Kidney (tissue), 13 donors: ENCODE measurements at regions not wholly inside any gene's neighbourhood (a gene's known extent, or its start where the extent isn't known, plus 50 kb on each side); places are given as distances from the start of the nearest gene placed in this dataset.
"Not testable (repeated sequence)": the region's sequence is repeated elsewhere in the genome, so short reads cannot be mapped to it uniquely, and the experiment has no call there.

Experiments
- DNase-seq, 5 donors: peaks; one replicate each; pipeline ENCODE4 v3.0.0-alpha.2; 2013 to 2020
- FAIRE-seq: peaks from 2 replicates; lab custom pipeline; 2012; peaks lifted over from hg19 to GRCh38; lab: Jason Lieb, UNC
- H3K27ac ChIP-seq, 2 donors: one replicate each; pipeline ENCODE4 v1.7.0; 2013; ENCODE audit warnings: low read depth in 2 of 2, low read length in 2 of 2, inconsistent platforms in 1 of 2
- H3K27me3 ChIP-seq: one replicate; pipeline ENCODE4 v1.7.1; 2013; ENCODE audit warnings: low read length, inconsistent platforms; ENCODE audit not compliant: control insufficient read depth, insufficient read depth
- H3K36me3 ChIP-seq, 3 donors: one replicate each; pipeline versions ENCODE4 v1.7.0 to v1.7.1; 2013; ENCODE audit warnings: low read length in 3 of 3, control low read depth in 1 of 3, inconsistent platforms in 1 of 3; ENCODE audit not compliant: insufficient read depth in 3 of 3, control insufficient read depth in 2 of 3
- H3K4me1 ChIP-seq, 3 donors: one replicate each; pipeline versions ENCODE4 v1.7.0 to v1.7.1; 2013; ENCODE audit warnings: low read length in 3 of 3, inconsistent platforms in 1 of 3, low read depth in 1 of 3; ENCODE audit not compliant: control insufficient read depth in 2 of 3, insufficient read depth in 2 of 3
- H3K4me3 ChIP-seq, 3 donors: one replicate each; pipeline versions ENCODE4 v1.7.0 to v1.8.1; 2013; ENCODE audit warnings: low read length in 3 of 3, control low read depth in 1 of 3, inconsistent platforms in 1 of 3
- H3K9ac ChIP-seq, 3 donors: one replicate each; pipeline versions ENCODE4 v1.7.0 to v1.7.1; 2013; ENCODE audit warnings: low read length in 3 of 3, control low read depth in 1 of 3, inconsistent platforms in 1 of 3
- H3K9me3 ChIP-seq, 3 donors: one replicate each; pipeline versions ENCODE4 v1.7.0 to v1.7.1; 2013; ENCODE audit warnings: low read length in 3 of 3, control low read depth in 1 of 3, inconsistent platforms in 1 of 3; ENCODE audit not compliant: control insufficient read depth in 2 of 3, insufficient read depth in 1 of 3
- CTCF ChIP-seq: IDR thresholded peaks from 3 replicates; pipeline ENCODE4 v1.5.1; 2012; ENCODE audit warnings: mild to moderate bottlenecking, moderate library complexity, borderline replicate concordance; ENCODE audit not compliant: insufficient read depth; ENCODE audit errors: extremely low read depth
- intact Hi-C: fragments of 100-400 bp; cut with DNase I; formaldehyde crosslinking; loops from one replicate; pipeline ENCODE4 v1.11.1; 2022
- donor health status: control.
- donor health status: control.
- donor health status: control.
- donor health status: control.
- donor health status: control.
- donor health status: DM: yes; HTN: yes; CAD: no.
- donor health status: Normal renal cell carcinoma (clear cell type).

- DNase-seq: no peak
- TF ChIP-seq CTCF: no peak
- Histone ChIP-seq H3K27ac (no peak overlapping the region), H3K9me3 (peaks cover 0 to 3% (median 0%) of the 10 kb centered on the region in 3 donors), H3K36me3 (no peaks in the 10 kb centered on the region), H3K9ac (no peak overlapping the region), H3K4me1 (no peaks in the 10 kb centered on the region), H3K4me3 (no peak overlapping the region), H3K27me3 (no peaks in the 10 kb centered on the region)
- intact Hi-C loops: no loop called here
- no peak for FAIRE-seq
These were observed 68.2 kb upstream of the THRB start for GRCh38 chr3:24562895-24563294.

- Histone ChIP-seq H3K9me3 (peaks cover 0 to 3% (median 0%) of the 10 kb centered on the region in 3 donors), H3K4me1 (no peaks in the 10 kb centered on the region), H3K4me3 (no peak overlapping the region), H3K9ac (no peak overlapping the region), H3K27me3 (no peaks in the 10 kb centered on the region), H3K27ac (no peak overlapping the region), H3K36me3 (no peaks in the 10 kb centered on the region)
- DNase-seq (no peak), FAIRE-seq (no peak)
- intact Hi-C loops: no loop called here
- TF ChIP-seq CTCF: no peak
These were observed 70.4 kb upstream of the THRB start for GRCh38 chr3:24565053-24565452.

DNA sequence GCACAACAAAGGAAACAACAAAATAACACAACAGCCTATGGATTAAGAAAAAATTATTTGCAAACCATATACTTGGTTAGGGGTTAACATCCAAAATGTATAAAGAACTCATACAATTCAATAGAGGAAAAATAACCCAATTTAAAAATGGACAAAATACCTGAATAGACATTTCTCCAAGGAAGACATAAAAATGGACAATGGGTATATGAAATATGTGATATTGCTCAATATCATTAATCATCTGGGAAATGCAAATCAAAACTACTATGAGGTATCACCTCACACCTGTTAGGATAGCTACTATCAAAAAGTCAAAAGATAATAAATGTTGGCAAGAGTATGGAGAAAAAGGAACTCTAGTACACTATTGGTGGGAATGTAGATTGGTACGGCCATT lies 71.0 kb upstream of the THRB start:
- H3K4me1 ChIP-seq: no peaks in the 10 kb centered on the region
- TF ChIP-seq CTCF: no peak
- FAIRE-seq (no peak), DNase-seq (no peak)
- no peaks in the 10 kb centered on the region for H3K36me3 ChIP-seq
- H3K4me3 ChIP-seq: no peak overlapping the region
- H3K9ac ChIP-seq: no peak overlapping the region
- peaks cover 0 to 3% (median 0%) of the 10 kb centered on the region in 3 donors for H3K9me3 ChIP-seq
- no peak overlapping the region for H3K27ac ChIP-seq
- H3K27me3 ChIP-seq: no peaks in the 10 kb centered on the region
- intact Hi-C loops: no loop called here

GRCh38 chr3:24566927-24567326 lies 72.3 kb upstream of the THRB start:
- H3K9ac ChIP-seq: no peak overlapping the region
- FAIRE-seq: no peak
- intact Hi-C loops: no loop called here

DNA sequence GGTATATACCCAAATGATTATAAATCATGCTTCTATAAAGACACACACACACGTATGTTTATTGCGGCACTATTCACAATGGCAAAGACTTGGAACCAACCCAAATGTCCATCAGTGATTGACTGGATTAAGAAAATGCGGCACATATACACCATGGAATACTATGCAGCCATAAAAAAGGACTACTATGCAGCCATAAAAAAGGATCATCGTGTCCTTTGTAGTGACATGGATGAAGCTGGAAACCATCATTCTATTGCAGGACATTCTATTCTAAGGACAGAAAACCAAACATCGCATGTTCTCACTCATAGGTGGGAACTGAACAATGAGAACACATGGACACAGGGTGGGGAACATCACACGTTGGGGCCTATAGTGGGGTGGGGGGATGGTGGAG lies 77.8 kb upstream of the THRB start:
- H3K4me3 ChIP-seq, DNase-seq, H3K36me3 ChIP-seq, intact Hi-C loops, FAIRE-seq, H3K27ac ChIP-seq, H3K27me3 ChIP-seq, H3K9me3 ChIP-seq, H3K9ac ChIP-seq, H3K4me1 ChIP-seq: not testable (repeated sequence)

More at GRCh38 chr3:24566927-24567326, 72.3 kb upstream of the THRB start:
- Histone ChIP-seq H3K36me3 (no peaks in the 10 kb centered on the region), H3K4me1 (no peaks in the 10 kb centered on the region), H3K4me3 (no peak overlapping the region), H3K9me3 (peaks cover 0 to 3% (median 0%) of the 10 kb centered on the region in 3 donors), H3K27ac (no peak overlapping the region), H3K27me3 (no peaks in the 10 kb centered on the region)
- no peak for TF ChIP-seq CTCF
- DNase-seq: peak in 1 of 5 donors; percentile 51
